ENCODE measurements at regions not wholly inside any gene's neighbourhood (a gene's known extent, or its start where the extent isn't known, plus 50 kb on each side); places are given as distances from the start of the nearest gene placed in this dataset.

DNA sequence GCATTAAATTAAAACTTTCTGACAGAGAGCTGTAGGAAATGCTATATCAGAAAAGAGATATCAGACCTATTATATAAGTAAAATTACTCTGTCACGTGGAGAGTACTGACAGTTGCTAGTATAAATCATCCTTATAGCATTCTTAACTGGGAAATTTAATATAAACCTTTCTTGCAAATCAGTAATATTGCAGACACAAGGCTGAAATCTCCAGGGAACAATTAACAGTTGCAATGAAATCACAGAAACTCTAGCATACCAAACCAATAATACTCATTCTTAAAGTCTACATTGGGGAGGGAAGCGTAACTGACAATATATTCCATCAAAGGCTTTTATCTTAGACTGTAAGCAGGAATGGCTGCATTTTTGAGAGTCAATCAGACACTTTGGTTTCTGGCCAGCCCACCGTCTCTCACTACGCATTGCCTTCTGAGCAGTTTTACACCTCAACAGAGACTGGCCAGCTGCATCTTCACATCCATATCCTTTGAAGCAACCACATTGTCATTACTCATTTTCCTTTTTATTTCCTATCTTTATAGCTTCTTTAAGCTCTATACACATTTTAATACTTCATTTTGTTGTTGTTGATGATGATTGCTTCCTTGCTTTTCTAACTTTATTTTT, 536.0 kb upstream of the CDH2 start:
- DNase-seq (ENCODE audit: low spot score), result no peak

- DNase-seq (ENCODE audit: low spot score), result no peak
These were observed 535.2 kb upstream of the CDH2 start for GRCh38 chr18:28712172-28712571.

- no peak for DNase-seq (ENCODE audit: low spot score)
These were observed 534.2 kb upstream of the CDH2 start for GRCh38 chr18:28711096-28711495.

DNA sequence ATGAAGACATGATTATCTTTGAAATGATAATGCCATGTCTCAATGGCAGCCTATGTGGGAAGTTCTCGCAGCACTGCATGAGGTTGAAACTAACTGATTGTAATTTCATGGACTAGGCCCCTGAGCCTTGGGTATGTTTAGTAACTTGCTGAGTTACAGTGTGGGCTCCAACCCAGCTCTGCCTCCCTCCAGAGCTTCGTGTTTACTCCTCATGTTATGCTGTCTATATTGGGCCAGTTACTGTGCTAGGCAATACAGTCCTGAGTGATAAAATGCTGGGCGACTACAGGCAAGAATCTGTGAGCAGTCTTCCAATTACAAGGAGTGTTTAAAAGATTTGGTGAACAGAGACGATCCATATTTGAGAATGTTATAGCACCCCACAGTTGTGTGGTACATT, 530.1 kb upstream of the CDH2 start:
- DNase-seq (ENCODE audit: low spot score), result no peak

GRCh38 chr18:28706397-28706796, 529.5 kb upstream of the CDH2 start:
- DNase-seq (ENCODE audit: low spot score), result no peak

- DNase-seq (ENCODE audit: low spot score), result no peak
These were observed 528.6 kb upstream of the CDH2 start for GRCh38 chr18:28705482-28705881.

- no peak for DNase-seq (ENCODE audit: low spot score)
These were observed 515.4 kb upstream of the CDH2 start for GRCh38 chr18:28692337-28692736.

DNA sequence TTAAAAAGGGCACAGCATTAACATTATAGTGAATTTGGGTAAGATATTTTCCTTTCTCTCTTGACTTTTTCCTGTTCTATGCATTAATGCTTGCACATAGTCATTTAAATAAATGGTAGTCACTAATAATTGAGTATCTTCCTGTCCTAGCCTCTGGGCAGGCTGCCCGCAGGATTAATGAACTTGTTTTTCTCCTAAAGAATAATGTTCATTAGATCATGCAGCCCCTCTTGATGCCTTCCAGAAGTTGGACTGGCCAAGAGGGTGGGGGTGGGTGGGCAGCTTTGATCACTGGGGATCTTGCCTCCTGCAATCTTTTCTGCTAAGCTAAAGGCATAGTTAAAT, 514.5 kb upstream of the CDH2 start:
- no peak for DNase-seq (ENCODE audit: low spot score)

DNA sequence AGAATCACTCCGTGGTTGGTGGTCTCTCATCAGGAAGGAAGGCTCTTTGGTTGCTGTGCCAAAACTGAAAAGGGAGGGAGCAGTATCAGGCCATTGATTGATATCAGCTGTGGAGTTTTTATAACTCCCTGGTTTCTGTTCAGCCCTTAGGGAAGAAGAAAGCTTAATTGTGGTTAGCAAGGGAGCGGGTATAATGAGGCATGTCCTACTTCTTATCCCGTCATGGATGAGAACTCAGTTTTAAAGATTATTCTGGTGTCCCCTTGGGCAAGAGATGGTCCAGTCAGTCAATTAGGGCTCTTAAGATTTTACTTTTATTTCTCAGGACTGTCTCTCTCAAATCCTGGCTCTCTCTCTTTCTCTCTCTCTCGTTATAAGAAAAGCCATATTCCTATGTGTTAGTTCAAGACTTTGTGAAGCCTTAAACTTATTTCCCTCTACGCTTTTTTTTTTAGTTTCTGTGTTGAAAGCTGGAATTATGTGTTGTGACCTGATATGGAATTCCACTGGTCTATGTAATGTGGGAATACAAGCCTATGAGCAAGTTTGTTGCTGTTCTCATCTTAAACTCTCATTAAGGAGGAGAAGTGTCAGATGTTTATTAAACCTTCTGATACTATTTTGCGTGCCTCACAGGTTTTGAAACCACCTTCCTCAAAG, 514.0 kb upstream of the CDH2 start:
- no peak for DNase-seq (ENCODE audit: low spot score)

GRCh38 chr18:28690100-28690499, 513.2 kb upstream of the CDH2 start:
- no peak for DNase-seq (ENCODE audit: low spot score)

GRCh38 chr18:28689588-28689987, 512.7 kb upstream of the CDH2 start:
- DNase-seq (ENCODE audit: low spot score), result no peak

- DNase-seq (ENCODE audit: low spot score), result no peak
These were observed 507.9 kb upstream of the CDH2 start for GRCh38 chr18:28684746-28685355.

DNA sequence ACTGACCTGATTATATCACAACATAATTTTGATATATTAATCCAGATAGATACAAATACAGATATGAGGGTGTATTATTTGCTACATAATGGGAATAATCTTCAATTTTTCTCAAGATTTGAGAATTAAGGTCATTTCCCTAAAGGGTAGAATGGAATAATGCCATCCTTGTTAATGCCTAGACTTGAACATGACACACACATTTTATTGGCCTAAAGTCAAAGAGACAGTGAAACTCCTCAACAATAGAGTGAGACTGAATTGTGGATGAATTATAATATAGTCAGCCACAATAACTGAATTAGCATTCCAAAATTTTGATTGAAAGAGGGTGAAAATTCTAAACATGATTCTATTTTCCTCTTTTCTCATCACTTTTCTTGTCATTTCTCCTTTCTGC, 506.0 kb upstream of the CDH2 start:
- no peak for DNase-seq (ENCODE audit: low spot score)

- no peak for DNase-seq (ENCODE audit: low spot score)
These were observed 492.2 kb upstream of the CDH2 start for GRCh38 chr18:28669165-28669564.

DNA sequence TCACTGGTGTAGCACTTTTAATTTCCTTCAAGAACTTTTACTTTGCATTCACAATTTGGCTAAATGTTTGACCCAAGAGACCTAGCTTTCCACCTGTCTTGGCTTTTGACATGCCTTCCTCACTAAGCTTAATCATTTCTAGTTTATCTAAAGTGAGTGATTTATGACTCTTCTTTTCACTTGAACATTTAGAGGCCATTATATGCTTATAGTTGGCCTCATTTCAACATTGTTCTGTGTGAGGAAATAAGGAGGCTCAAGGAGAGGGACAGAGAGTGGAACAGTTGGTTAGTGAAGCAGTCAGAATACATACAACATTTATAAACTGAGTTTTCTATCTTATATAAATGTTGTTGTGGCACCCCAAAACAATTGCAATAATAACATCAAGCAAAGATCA, 489.3 kb upstream of the CDH2 start:
- no peak for DNase-seq (ENCODE audit: low spot score)

GRCh38 chr18:28657961-28658360, 481.0 kb upstream of the CDH2 start:
- no peak for DNase-seq (ENCODE audit: low spot score)

DNA sequence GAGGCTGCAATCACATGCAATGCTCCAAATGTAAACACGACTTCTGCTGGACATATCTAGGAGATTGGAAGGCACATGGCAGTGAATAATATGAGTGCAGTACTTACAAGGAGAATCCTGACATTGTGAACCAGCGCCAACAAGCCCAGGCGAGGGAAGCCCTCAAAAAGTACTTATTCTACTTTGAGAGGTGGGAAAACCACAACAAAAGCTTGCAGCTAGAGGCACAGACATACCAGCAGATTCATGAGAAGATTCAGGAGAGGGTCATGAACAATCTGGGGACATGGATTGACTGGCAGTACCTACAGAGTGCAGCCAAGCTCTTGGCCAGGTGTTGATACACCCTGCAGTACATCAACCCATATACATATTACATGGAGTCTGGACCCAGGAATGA, 475.7 kb upstream of the CDH2 start:
- no peak for DNase-seq (ENCODE audit: low spot score)

GRCh38 chr18:28651298-28651697, 474.4 kb upstream of the CDH2 start:
- DNase-seq (ENCODE audit: low spot score), result no peak

- no peak for DNase-seq (ENCODE audit: low spot score)
These were observed 473.9 kb upstream of the CDH2 start for GRCh38 chr18:28650860-28651259.

DNA sequence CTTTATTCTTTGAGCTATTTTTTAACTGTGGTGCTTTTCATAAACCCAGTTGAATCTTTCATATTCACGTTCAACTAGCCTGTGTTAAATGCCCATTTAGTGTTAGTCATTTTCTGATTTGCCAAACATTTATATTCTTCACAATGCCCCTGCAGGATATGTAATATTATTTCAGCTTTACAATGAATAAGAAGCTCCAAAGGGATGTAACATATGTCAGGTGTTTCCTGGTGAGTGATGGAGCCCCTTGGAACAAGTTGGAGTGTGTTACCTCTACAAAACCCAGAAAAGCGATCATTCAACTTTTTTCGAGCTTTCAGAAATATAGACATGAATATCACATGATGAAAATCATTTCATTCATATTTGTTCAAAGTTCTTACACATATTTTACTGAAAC, 471.0 kb upstream of the CDH2 start:
- no peak for DNase-seq (ENCODE audit: low spot score)

DNA sequence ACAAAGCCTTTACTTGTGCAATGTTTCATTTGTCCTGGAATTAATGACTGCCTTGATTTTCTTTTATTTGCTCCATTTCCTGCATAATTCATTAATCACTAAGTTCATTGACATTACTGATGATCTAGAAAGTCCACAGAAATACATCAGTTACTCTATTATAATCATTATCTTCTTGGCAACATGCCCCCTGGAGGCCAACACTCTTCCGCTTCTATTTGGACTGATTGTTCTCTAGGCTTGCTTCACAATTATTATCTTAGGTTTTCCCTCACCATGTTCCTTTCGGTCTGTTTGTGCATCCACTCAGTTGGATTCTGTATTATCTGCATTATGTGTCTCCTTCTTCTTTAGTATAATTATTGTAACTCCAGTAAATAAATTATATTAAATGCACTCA, 461.0 kb upstream of the CDH2 start:
- DNase-seq (ENCODE audit: low spot score), result no peak

DNA sequence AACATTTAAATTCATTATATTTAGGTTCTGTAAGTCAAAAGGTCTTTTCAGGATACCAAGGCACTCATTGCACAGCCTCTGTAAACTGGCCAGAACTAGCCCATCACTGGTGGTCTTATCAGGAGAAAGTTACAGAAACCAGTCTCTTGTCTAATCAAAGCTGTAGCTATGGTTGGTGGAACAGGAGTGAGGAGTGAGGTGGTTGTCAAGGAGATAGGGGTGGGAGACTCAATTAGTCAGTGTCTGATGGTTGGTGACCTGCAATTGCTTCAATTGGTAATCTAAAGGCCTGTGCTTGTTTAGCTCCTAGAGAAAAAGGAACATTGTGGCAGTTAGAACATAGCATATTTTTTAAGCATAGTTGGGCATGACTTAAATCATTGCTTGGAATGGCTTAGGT, 458.6 kb upstream of the CDH2 start:
- no peak for DNase-seq (ENCODE audit: low spot score)

DNA sequence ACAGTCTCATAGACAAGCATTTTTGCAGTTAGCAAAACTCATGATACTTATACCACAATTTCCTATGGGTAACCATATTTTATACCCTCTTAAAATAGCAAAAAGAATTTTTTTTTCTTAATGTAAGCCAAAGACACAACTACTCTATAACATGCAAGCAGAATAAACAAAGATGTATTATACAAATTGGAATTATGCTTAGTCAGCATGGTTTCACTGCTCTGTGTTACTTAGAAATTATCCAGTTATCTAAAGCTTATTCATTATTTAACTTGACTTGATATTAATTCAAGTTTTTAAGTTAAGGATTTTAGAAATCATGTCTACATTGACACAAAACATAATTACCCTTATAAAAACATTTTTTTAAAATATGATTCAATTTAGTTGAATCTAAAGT, 449.8 kb upstream of the CDH2 start:
- no peak for DNase-seq (ENCODE audit: low spot score)

- DNase-seq (ENCODE audit: low spot score), result no peak
These were observed 431.1 kb upstream of the CDH2 start for GRCh38 chr18:28607991-28608390.
